SK-N-MC (cell line): ENCODE measurements at regions not wholly inside any gene's neighbourhood (a gene's known extent, or its start where the extent isn't known, plus 50 kb on each side); places are given as distances from the start of the nearest gene placed in this dataset.

Experiments
- EZH2 ChIP-seq: fragments of 200-600 bp; sonication (generic); IDR thresholded peaks from one replicate; pipeline ENCODE4 v1.6.1; 2017; ENCODE audit warnings: antibody characterized with exemption
- POLR2AphosphoS5 ChIP-seq: IDR thresholded peaks from 2 replicates; pipeline ENCODE4 v1.6.1; 2012; ENCODE audit warnings: mild to moderate bottlenecking, low read depth, low read length, borderline replicate concordance

DNA sequence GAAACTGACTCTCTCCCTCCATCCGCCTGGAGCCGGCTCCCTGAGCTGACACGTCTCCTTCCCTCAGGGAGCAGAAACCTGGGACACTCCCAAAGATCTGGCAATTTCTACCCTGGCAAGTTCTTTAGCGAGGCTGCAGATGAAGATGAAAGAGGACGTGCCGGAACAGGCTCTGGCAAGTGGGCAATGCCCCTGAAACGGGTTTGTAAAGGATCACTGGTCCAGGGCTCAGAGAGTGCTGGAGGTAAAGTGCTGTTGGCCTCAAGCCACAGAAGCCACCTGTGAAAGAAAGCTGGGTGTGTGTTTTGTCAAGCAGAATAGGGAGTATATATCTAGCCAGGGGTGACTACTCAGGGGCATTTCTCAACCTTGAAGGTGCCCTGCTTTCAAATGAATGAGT lies 131.4 kb upstream of the ATP6AP2 start:
- TF ChIP-seq EZH2, result no peak
- no peak for TF ChIP-seq POLR2AphosphoS5
